ENCODE measurements at regions not wholly inside any gene's neighbourhood (a gene's known extent, or its start where the extent isn't known, plus 50 kb on each side); places are given as distances from the start of the nearest gene placed in this dataset.

DNA sequence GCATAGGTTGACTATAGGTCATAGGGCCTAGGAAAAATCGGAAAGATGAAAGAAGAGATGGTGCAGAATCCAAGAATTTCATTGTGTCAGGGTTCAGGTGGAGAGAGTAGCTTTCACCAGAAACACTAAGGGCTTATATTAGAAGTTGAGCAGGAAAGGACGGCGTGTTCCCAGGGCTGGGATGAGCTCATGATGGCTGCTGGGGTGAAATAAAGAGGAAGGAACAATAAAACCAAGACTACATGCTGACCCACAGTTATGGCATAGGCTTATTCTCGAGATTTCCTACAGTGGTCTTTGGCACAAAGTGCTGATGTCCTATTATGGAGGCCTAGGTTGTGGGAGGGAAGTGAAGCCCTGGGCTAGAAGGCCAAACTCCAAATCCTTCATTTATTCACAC lies 195.8 kb downstream of the PTEN start:
- no peaks in the 10 kb centered on the region; the same call in 1 of the 2 replicates for H3K27me3 Mint-ChIP-seq (ENCODE audit: low read depth)
- ChIA-PET POLR2A (no interaction called here), CTCF (no interaction called here)
- peaks cover 11% of the 10 kb centered on the region for H3K4me1 Mint-ChIP-seq
- no peak overlapping the region for H3K4me3 Mint-ChIP-seq
- TF ChIP-seq HMGXB4 (CRISPR knock-in tag; IDR thresholded peaks at IDR 0.05) (no peak), SMAD3 (CRISPR knock-in tag; IDR thresholded peaks at IDR 0.05; ENCODE audit: borderline replicate concordance) (no peak), NR1H2 (CRISPR knock-in tag; IDR thresholded peaks at IDR 0.05) (no peak), E2F1 (CRISPR knock-in tag; IDR thresholded peaks at IDR 0.05) (no peak), JUN (CRISPR knock-in tag; IDR thresholded peaks at IDR 0.05) (no peak), ETV6 (CRISPR knock-in tag; IDR thresholded peaks at IDR 0.05) (no peak), CREB1 (CRISPR knock-in tag; IDR thresholded peaks at IDR 0.05) (no peak), SP1 (CRISPR knock-in tag; conservative IDR thresholded peaks at IDR 0.05) (no peak), ZNF219 (CRISPR knock-in tag; IDR thresholded peaks at IDR 0.05; ENCODE audit: borderline replicate concordance) (no peak), ZSCAN18 (CRISPR knock-in tag; IDR thresholded peaks at IDR 0.05) (no peak), GABPB1 (CRISPR knock-in tag; IDR thresholded peaks at IDR 0.05) (no peak), KAT7 (CRISPR knock-in tag; IDR thresholded peaks at IDR 0.05; ENCODE audit: borderline replicate concordance) (no peak), MYBL2 (CRISPR knock-in tag; IDR thresholded peaks at IDR 0.05) (no peak), CREM (CRISPR knock-in tag; IDR thresholded peaks at IDR 0.05) (no peak)
- TF ChIP-seq, protein P1, sequence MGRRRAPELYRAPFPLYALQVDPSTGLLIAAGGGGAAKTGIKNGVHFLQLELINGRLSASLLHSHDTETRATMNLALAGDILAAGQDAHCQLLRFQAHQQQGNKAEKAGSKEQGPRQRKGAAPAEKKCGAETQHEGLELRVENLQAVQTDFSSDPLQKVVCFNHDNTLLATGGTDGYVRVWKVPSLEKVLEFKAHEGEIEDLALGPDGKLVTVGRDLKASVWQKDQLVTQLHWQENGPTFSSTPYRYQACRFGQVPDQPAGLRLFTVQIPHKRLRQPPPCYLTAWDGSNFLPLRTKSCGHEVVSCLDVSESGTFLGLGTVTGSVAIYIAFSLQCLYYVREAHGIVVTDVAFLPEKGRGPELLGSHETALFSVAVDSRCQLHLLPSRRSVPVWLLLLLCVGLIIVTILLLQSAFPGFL (CRISPR knock-in tag; IDR thresholded peaks at IDR 0.05; ENCODE audit: borderline replicate concordance), result no peak
- H3K36me3 Mint-ChIP-seq, result no peaks in the 10 kb centered on the region
- peaks cover 9% of the 10 kb centered on the region; the same call in 1 of the 2 replicates for H3K9me3 Mint-ChIP-seq
- ATAC-seq (no peak), DNase-seq (ENCODE audit: low spot score) (no peak)
- no peak overlapping the region for H3K27ac Mint-ChIP-seq

DNA sequence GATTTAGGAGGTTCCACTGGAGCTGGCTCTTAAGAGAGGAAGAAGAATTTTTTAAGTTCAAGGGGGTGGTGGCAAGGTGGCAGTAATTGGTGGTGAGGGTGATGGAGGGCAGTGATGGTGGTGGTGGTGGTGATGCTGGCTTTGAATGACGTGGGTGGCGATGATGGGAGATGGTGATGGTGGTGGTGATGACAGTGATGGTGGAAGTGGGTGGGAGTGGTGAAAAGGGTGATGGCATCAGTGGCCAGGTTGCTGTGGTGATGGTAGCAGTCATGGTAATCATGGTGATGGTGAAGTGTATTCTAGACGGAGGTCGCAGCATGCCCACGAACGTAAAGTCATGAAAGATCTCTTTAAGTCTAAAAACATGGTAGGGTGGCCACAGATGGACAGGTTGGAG lies 197.3 kb downstream of the PTEN start:
- no peaks in the 10 kb centered on the region; the same call in 1 of the 2 replicates for H3K27me3 Mint-ChIP-seq (ENCODE audit: low read depth)
- DNase-seq (ENCODE audit: low spot score) (no peak), ATAC-seq (no peak)
- peaks cover 11% of the 10 kb centered on the region for H3K4me1 Mint-ChIP-seq
- no peaks in the 10 kb centered on the region for H3K36me3 Mint-ChIP-seq
- ChIA-PET POLR2A (no interaction called here), CTCF (no interaction called here)
- H3K9me3 Mint-ChIP-seq, result peaks cover 9% of the 10 kb centered on the region; the same call in 1 of the 2 replicates
- H3K4me3 Mint-ChIP-seq, result no peak overlapping the region
- no peak overlapping the region for H3K27ac Mint-ChIP-seq
- no peak for TF ChIP-seq MYBL2 (CRISPR knock-in tag; IDR thresholded peaks at IDR 0.05)
- no peak for TF ChIP-seq JAZF1 (CRISPR knock-in tag; IDR thresholded peaks at IDR 0.05)
- no peak for TF ChIP-seq FOXJ3 (CRISPR knock-in tag; IDR thresholded peaks at IDR 0.05; ENCODE audit: borderline replicate concordance)
- TF ChIP-seq ATF6 (CRISPR knock-in tag; IDR thresholded peaks at IDR 0.05), result no peak
- TF ChIP-seq NR3C1 (CRISPR knock-in tag; conservative IDR thresholded peaks at IDR 0.05; ENCODE audit: low read depth), result no peak
- TF ChIP-seq ATF1 (CRISPR knock-in tag; IDR thresholded peaks at IDR 0.05), result no peak
- TF ChIP-seq ZSCAN18 (CRISPR knock-in tag; IDR thresholded peaks at IDR 0.05), result no peak
